HL-60 (cell line): ENCODE measurements at regions not wholly inside any gene's neighbourhood (a gene's known extent, or its start where the extent isn't known, plus 50 kb on each side); places are given as distances from the start of the nearest gene placed in this dataset.

Experiments used
- DNase-seq, 2 experiments: peaks; one replicate each; pipeline ENCODE4 v3.0.0-alpha.2; 2010 to 2020; ENCODE audit warnings: low read depth in 1 of 2, low spot score in 1 of 2
- H3K27ac ChIP-seq: fragments of 250-450 bp; sonication (Bioruptor Pico); replicated peaks from 2 replicates; pipeline ENCODE4 v1.5.1; 2020; ENCODE audit warnings: mild to moderate bottlenecking, moderate library complexity
- H3K27me3 ChIP-seq: fragments of 250-450 bp; sonication (Bioruptor Pico); 2 replicates; pipeline ENCODE4 v1.5.1; 2021; ENCODE audit warnings: mild to moderate bottlenecking, moderate library complexity; ENCODE audit not compliant: insufficient read depth, poor library complexity, severe bottlenecking
- H3K4me3 ChIP-seq: replicated peaks from 2 replicates; pipeline ENCODE4 v1.5.1; 2011; ENCODE audit warnings: mild to moderate bottlenecking, control low read depth, low read length; ENCODE audit not compliant: insufficient read depth
- GABPA ChIP-seq: IDR thresholded peaks from 2 replicates; pipeline ENCODE4 v1.6.1; 2012; ENCODE audit warnings: low read depth
- POLR2AphosphoS5 ChIP-seq: IDR thresholded peaks from 2 replicates; pipeline ENCODE4 v1.6.1; 2012; ENCODE audit warnings: low read depth
- REST ChIP-seq: IDR thresholded peaks from 2 replicates; pipeline ENCODE4 v1.6.1; 2012; ENCODE audit warnings: low read depth; ENCODE audit not compliant: insufficient replicate concordance
- SPI1 ChIP-seq: IDR thresholded peaks from 2 replicates; pipeline ENCODE4 v1.6.1; 2012; ENCODE audit warnings: low read depth, mild to moderate bottlenecking, borderline replicate concordance
- TF ChIP-seq, protein P1 (sequence below): IDR thresholded peaks from one replicate; pipeline ENCODE4 v1.5.1; 2011; ENCODE audit warnings: low read length, control low read depth, inconsistent platforms; ENCODE audit not compliant: insufficient read depth

GRCh38 chr7:33849004-33849403 lies 56.3 kb upstream of the BMPER start:
- Histone ChIP-seq H3K27me3 (no peaks in the 10 kb centered on the region), H3K4me3 (no peak overlapping the region), H3K27ac (no peak overlapping the region)
- TF ChIP-seq POLR2AphosphoS5 (no peak), GABPA (no peak), REST (no peak), SPI1 (no peak)
- TF ChIP-seq, protein P1, sequence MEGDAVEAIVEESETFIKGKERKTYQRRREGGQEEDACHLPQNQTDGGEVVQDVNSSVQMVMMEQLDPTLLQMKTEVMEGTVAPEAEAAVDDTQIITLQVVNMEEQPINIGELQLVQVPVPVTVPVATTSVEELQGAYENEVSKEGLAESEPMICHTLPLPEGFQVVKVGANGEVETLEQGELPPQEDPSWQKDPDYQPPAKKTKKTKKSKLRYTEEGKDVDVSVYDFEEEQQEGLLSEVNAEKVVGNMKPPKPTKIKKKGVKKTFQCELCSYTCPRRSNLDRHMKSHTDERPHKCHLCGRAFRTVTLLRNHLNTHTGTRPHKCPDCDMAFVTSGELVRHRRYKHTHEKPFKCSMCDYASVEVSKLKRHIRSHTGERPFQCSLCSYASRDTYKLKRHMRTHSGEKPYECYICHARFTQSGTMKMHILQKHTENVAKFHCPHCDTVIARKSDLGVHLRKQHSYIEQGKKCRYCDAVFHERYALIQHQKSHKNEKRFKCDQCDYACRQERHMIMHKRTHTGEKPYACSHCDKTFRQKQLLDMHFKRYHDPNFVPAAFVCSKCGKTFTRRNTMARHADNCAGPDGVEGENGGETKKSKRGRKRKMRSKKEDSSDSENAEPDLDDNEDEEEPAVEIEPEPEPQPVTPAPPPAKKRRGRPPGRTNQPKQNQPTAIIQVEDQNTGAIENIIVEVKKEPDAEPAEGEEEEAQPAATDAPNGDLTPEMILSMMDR: no peak
- no peak for DNase-seq

GRCh38 chr7:33849971-33850559 lies 55.3 kb upstream of the BMPER start:
- no peak for DNase-seq
- Histone ChIP-seq H3K4me3 (no peak overlapping the region), H3K27ac (no peak overlapping the region), H3K27me3 (no peaks in the 10 kb centered on the region)
- TF ChIP-seq SPI1: no peak

DNA sequence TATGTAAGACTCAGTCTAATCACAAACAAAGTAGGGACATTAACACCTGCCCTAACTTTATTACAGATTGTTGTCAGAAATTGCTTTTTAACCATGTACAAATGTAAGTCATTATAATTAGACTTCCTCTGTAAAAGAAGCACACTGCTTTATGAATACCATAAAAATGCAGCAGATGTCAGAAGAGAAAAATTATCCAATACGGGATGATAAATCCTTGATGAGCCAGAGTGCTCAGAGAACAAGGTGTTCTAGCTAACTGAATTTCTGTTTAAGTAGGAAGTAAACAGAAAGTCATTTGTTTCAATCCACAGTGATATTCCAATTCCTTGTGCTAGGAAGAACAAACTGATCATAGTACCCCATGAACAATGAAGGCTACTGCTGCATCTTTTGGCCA lies 54.6 kb upstream of the BMPER start:
- DNase-seq: no peak
- Histone ChIP-seq H3K4me3 (no peak overlapping the region), H3K27ac (no peak overlapping the region), H3K27me3 (no peaks in the 10 kb centered on the region)
- TF ChIP-seq, protein P1: no peak
- TF ChIP-seq REST (no peak), GABPA (no peak), POLR2AphosphoS5 (no peak), SPI1 (no peak)

GRCh38 chr7:33852838-33853237 lies 52.5 kb upstream of the BMPER start:
- Histone ChIP-seq H3K27ac (no peak overlapping the region), H3K27me3 (no peaks in the 10 kb centered on the region), H3K4me3 (no peak overlapping the region)
- TF ChIP-seq, protein P1: no peak
- TF ChIP-seq REST (no peak), GABPA (no peak), POLR2AphosphoS5 (no peak)
- DNase-seq: no peak
